H1 (cell line): ENCODE measurements at regions not wholly inside any gene's neighbourhood (a gene's known extent, or its start where the extent isn't known, plus 50 kb on each side); places are given as distances from the start of the nearest gene placed in this dataset.

Experiments
- CTCF ChIA-PET: fragments of 300-600 bp; sonication (Branson Sonifier 250); formaldehyde crosslinking; loops from one replicate; lab custom pipeline; 2021; ENCODE audit not compliant: partially characterized antibody; lab: Charles Lee
- POLR2A ChIA-PET: fragments of 300-600 bp; sonication (Branson Sonifier 250); formaldehyde crosslinking; loops from one replicate; lab custom pipeline; 2021; ENCODE audit warnings: inconsistent platforms; ENCODE audit not compliant: partially characterized antibody; lab: Charles Lee
- DNase-seq, 2 experiments: peaks; one replicate each; pipeline versions ENCODE4 v3.0.0 to v3.0.0-alpha.2; 2010 to 2022; ENCODE audit warnings: low spot score in 2 of 2, low read depth in 1 of 2, mixed read lengths in 1 of 2
- FAIRE-seq: peaks from 2 replicates; lab custom pipeline; 2011; peaks lifted over from hg19 to GRCh38; lab: Jason Lieb, UNC
- H2AFZ ChIP-seq: 2 replicates; pipeline ENCODE4 v1.8.1; 2012; ENCODE audit warnings: low read length, inconsistent platforms
- H2AK5ac ChIP-seq: 2 replicates; pipeline ENCODE4 v1.6.1; 2013; ENCODE audit warnings: low read depth, low read length
- H2BK120ac ChIP-seq: replicated peaks from 2 replicates; pipeline ENCODE3; 2013; ENCODE audit warnings: low read depth, low read length, inconsistent platforms
- H2BK12ac ChIP-seq: 2 replicates; pipeline ENCODE4 v1.6.1; 2013; ENCODE audit warnings: low read depth, low read length
- H2BK15ac ChIP-seq: 2 replicates; pipeline ENCODE4 v1.6.1; 2013; ENCODE audit warnings: low read length
- H2BK20ac ChIP-seq: 2 replicates; pipeline ENCODE4 v1.6.1; 2013; ENCODE audit warnings: low read length
- H2BK5ac ChIP-seq: 2 replicates; pipeline ENCODE4 v1.6.1; 2013; ENCODE audit warnings: low read depth, low read length
- H3K14ac ChIP-seq: 2 replicates; pipeline ENCODE4 v1.6.1; 2013; ENCODE audit warnings: inconsistent platforms; ENCODE audit not compliant: insufficient read length
- H3K18ac ChIP-seq: 2 replicates; pipeline ENCODE4 v1.6.1; 2013; ENCODE audit warnings: low read length; ENCODE audit errors: extremely low read depth
- H3K23ac ChIP-seq: 2 replicates; pipeline ENCODE4 v1.6.1; 2013; ENCODE audit warnings: inconsistent platforms; ENCODE audit not compliant: insufficient read length
- H3K23me2 ChIP-seq: 2 replicates; pipeline ENCODE4 v1.6.1; 2013; ENCODE audit warnings: low read depth, low read length
- H3K27ac ChIP-seq: 2 replicates; pipeline ENCODE4 v1.6.1; 2011; ENCODE audit warnings: low read depth, low read length, inconsistent platforms
- H3K27me3 ChIP-seq, 4 experiments: replicated peaks in 1 of 4; 1 replicate in 1 of 4; 2 replicates in 3 of 4; pipeline versions ENCODE4 v1.6.1 to v1.8.1; 2011 to 2013; ENCODE audit warnings: low read length in 3 of 4, mild to moderate bottlenecking in 3 of 4, inconsistent platforms in 2 of 4, mixed read lengths in 2 of 4, moderate library complexity in 1 of 4; ENCODE audit not compliant: control insufficient read depth in 3 of 4, insufficient read depth in 3 of 4; ENCODE audit errors: extremely low read depth in 1 of 4
- H3K36me3 ChIP-seq, 4 experiments: 2 replicates each; pipeline versions ENCODE4 v1.6.1 to v1.8.1; 2011 to 2013; ENCODE audit warnings: mild to moderate bottlenecking in 4 of 4, low read length in 3 of 4, moderate library complexity in 2 of 4, control low read depth in 1 of 4, inconsistent platforms in 1 of 4; ENCODE audit not compliant: insufficient read depth in 4 of 4, control insufficient read depth in 2 of 4
- H3K4ac ChIP-seq: replicated peaks from 2 replicates; pipeline ENCODE3; 2013; ENCODE audit warnings: low read length, low read depth, mixed read lengths, inconsistent platforms; ENCODE audit not compliant: insufficient read length
- H3K4me1 ChIP-seq, 4 experiments: replicated peaks in 1 of 4; 1 replicate in 1 of 4; 2 replicates in 3 of 4; pipeline versions ENCODE4 v1.6.1 to v1.8.1; 2011 to 2013; ENCODE audit warnings: low read length in 3 of 4, inconsistent platforms in 2 of 4, mixed read lengths in 1 of 4; ENCODE audit not compliant: insufficient read depth in 4 of 4, control insufficient read depth in 3 of 4
- H3K4me2 ChIP-seq, 2 experiments: 2 replicates each; pipeline versions ENCODE4 v1.6.1 to v1.8.1; 2011 to 2013; ENCODE audit warnings: low read depth in 2 of 2, low read length in 2 of 2, control low read depth in 1 of 2, inconsistent platforms in 1 of 2, mild to moderate bottlenecking in 1 of 2; ENCODE audit not compliant: insufficient read depth in 1 of 2
- H3K4me3 ChIP-seq, 4 experiments: fragments of 200-600, 300-600 bp in 1 of 4; sonication (generic), shearing (Covaris generic), sonication (Bioruptor Twin) in 1 of 4; 2 replicates each; pipeline versions ENCODE4 v1.5.1 to v1.8.1; 2011 to 2016; ENCODE audit warnings: low read length in 4 of 4, low read depth in 3 of 4, control low read depth in 2 of 4, inconsistent platforms in 2 of 4, mild to moderate bottlenecking in 2 of 4, mixed read lengths in 1 of 4, moderate library complexity in 1 of 4; ENCODE audit not compliant: insufficient read depth in 2 of 4; ENCODE audit errors: extremely low read depth in 1 of 4
- H3K56ac ChIP-seq: replicated peaks from 2 replicates; pipeline ENCODE3; 2013; ENCODE audit warnings: low read depth, mild to moderate bottlenecking, mixed read lengths, low read length, inconsistent platforms; ENCODE audit not compliant: insufficient read length
- H3K79me1 ChIP-seq: 2 replicates; pipeline ENCODE4 v1.6.1; 2013; ENCODE audit warnings: low read depth, low read length, control low read depth
- H3K79me2 ChIP-seq, 2 experiments: 2 replicates each; pipeline versions ENCODE4 v1.6.1 to v1.8.1; 2012 to 2013; ENCODE audit warnings: low read length in 2 of 2, mild to moderate bottlenecking in 2 of 2, inconsistent platforms in 1 of 2; ENCODE audit not compliant: insufficient read depth in 2 of 2, control insufficient read depth in 1 of 2
- H3K9ac ChIP-seq, 4 experiments: replicated peaks in 1 of 4; 1 replicate in 1 of 4; 2 replicates in 3 of 4; pipeline versions ENCODE4 v1.6.1 to v1.8.1; 2011 to 2013; ENCODE audit warnings: low read depth in 3 of 4, low read length in 3 of 4, control low read depth in 2 of 4, mild to moderate bottlenecking in 2 of 4, moderate library complexity in 2 of 4, inconsistent platforms in 1 of 4; ENCODE audit errors: extremely low read depth in 1 of 4
- H3K9me3 ChIP-seq, 2 experiments: 2 replicates each; pipeline versions ENCODE4 v1.6.1 to v1.8.1; 2012 to 2013; ENCODE audit warnings: mild to moderate bottlenecking in 2 of 2, moderate library complexity in 2 of 2, control low read depth in 1 of 2, inconsistent platforms in 1 of 2, low read depth in 1 of 2, low read length in 1 of 2, mixed read lengths in 1 of 2; ENCODE audit not compliant: insufficient read depth in 2 of 2
- H4K20me1 ChIP-seq, 2 experiments: replicated peaks in 1 of 2; 2 replicates each; pipeline versions ENCODE3 to v1.8.1; 2011 to 2013; ENCODE audit warnings: inconsistent platforms in 2 of 2, low read length in 2 of 2, mild to moderate bottlenecking in 1 of 2; ENCODE audit not compliant: insufficient read depth in 2 of 2, control insufficient read depth in 1 of 2
- H4K5ac ChIP-seq: 2 replicates; pipeline ENCODE4 v1.6.1; 2013; ENCODE audit warnings: low read length, low read depth, mixed read lengths, inconsistent platforms; ENCODE audit not compliant: insufficient read length
- H4K8ac ChIP-seq: 2 replicates; pipeline ENCODE4 v1.8.0; 2013; ENCODE audit warnings: mild to moderate bottlenecking, moderate library complexity, low read length, inconsistent platforms; ENCODE audit not compliant: insufficient read depth; ENCODE audit errors: extremely low read depth
- H4K91ac ChIP-seq: replicated peaks from 2 replicates; pipeline ENCODE3; 2013; ENCODE audit warnings: low read length, mixed read lengths, inconsistent platforms; ENCODE audit not compliant: insufficient read length
- CBX8 ChIP-seq: fragments of 300-800, 300-1000 bp; sonication (generic); IDR thresholded peaks from 2 replicates; pipeline ENCODE4 v1.7.1; 2016; ENCODE audit warnings: low read depth, low read length, borderline replicate concordance
- RNF2 ChIP-seq: fragments of 200-900, 300-1000 bp; sonication (generic); IDR thresholded peaks from 2 replicates; pipeline ENCODE4 v1.7.1; 2016; ENCODE audit warnings: borderline replicate concordance, low read depth, mild to moderate bottlenecking, antibody characterized with exemption, low read length; ENCODE audit not compliant: poor library complexity, severe bottlenecking; ENCODE audit errors: missing control alignments
- WGBS, 2 experiments: shearing (Covaris generic) in 1 of 2; methylation state at CpG; one replicate each; pipeline versions ENCODE4 v1.1.6 to v1.1.7; 2013 to 2015; ENCODE audit warnings: low lambda C conversion rate in 2 of 2, mixed read lengths in 2 of 2, inconsistent platforms in 1 of 2, low coverage in 1 of 2, missing lambda C conversion rate in 1 of 2; ENCODE audit not compliant: insufficient replicate concordance in 2 of 2, insufficient coverage in 1 of 2, insufficient read length in 1 of 2; ENCODE audit errors: extremely low coverage in 1 of 2, missing lambda C conversion rate in 1 of 2; 5-methylcytosine and 5-hydroxymethylcytosine counted together

- POLR2A ChIA-PET, result interaction anchor here (0.6 kb wide), 1 partner anchor 106 kb away, joined by 3 read pairs; no protein-coding TSS in a partner anchor
Measured at GRCh38 chr5:34550247-34550646, 105.9 kb upstream of the RAI14 start.

More at GRCh38 chr5:34550247-34550646, 105.9 kb upstream of the RAI14 start:
- Histone ChIP-seq H3K79me1 (no peaks in the 10 kb centered on the region), H3K9ac (no peak overlapping the region), H4K20me1 (no peaks in the 10 kb centered on the region), H3K27ac (no peak overlapping the region), H2AK5ac (no peak overlapping the region), H3K4me2 (no peak overlapping the region), H2AFZ (no peak overlapping the region), H3K36me3 (peaks cover 0 to 10% (median 0%) of the 10 kb centered on the region in 4 experiments; a peak in 1 of 8 replicates), H3K27me3 (peaks cover 0 to 5% (median 0%) of the 10 kb centered on the region in 4 experiments; a peak in 1 of 7 replicates), H4K5ac (no peak overlapping the region), H3K23ac (no peak overlapping the region), H3K79me2 (no peaks in the 10 kb centered on the region), H3K56ac (no peak overlapping the region), H3K4me1 (peaks cover 9 to 31% (median 16%) of the 10 kb centered on the region in 4 experiments; a peak in 6 of 7 replicates), H4K8ac (no peak overlapping the region), H3K14ac (no peak overlapping the region), H2BK120ac (peak overlapping the region; percentile 1), H3K9me3 (peaks cover 4% of the 10 kb centered on the region in 2 experiments; a peak in 2 of 4 replicates), H3K18ac (no peak overlapping the region), H2BK15ac (peak overlapping the region; percentile 55; the same call in 1 of the 2 replicates), H2BK20ac (0 out of 2 replicates have a peak overlapping the region, but pooled peaks have one; percentile 67), H3K4me3 (no peak overlapping the region), H3K23me2 (no peaks in the 10 kb centered on the region), H4K91ac (peak overlapping the region; percentile 58), H2BK12ac (peak overlapping the region; percentile 94; the same call in 1 of the 2 replicates), H2BK5ac (peak overlapping the region; percentile 28; the same call in 1 of the 2 replicates), H3K4ac (no peak overlapping the region)
- CTCF ChIA-PET, result no interaction called here
- 88% methylated on average over 2 of the region's 2 CpGs; no CpG with 5 or more reads in 1 of the 2 experiments for WGBS, 2 experiments
- TF ChIP-seq RNF2 (no peak), CBX8 (no peak)
- FAIRE-seq (no peak), DNase-seq (no peak)
